Transverse colon (tissue), 3 donors: ENCODE measurements at regions not wholly inside any gene's neighbourhood (a gene's known extent, or its start where the extent isn't known, plus 50 kb on each side); places are given as distances from the start of the nearest gene placed in this dataset.

Experiments
- POLR2A ChIP-seq: fragments of 450-650 bp; IDR thresholded peaks from one replicate; pipeline ENCODE4 v1.6.1; 2016; ENCODE audit warnings: antibody characterized with exemption, mild to moderate bottlenecking, moderate library complexity
- POLR2AphosphoS5 ChIP-seq, 3 donors: sonication (generic); formaldehyde crosslinking; IDR thresholded peaks; one replicate each; pipeline ENCODE4 v1.6.1; 2016; ENCODE audit warnings: antibody characterized with exemption in 3 of 3

DNA sequence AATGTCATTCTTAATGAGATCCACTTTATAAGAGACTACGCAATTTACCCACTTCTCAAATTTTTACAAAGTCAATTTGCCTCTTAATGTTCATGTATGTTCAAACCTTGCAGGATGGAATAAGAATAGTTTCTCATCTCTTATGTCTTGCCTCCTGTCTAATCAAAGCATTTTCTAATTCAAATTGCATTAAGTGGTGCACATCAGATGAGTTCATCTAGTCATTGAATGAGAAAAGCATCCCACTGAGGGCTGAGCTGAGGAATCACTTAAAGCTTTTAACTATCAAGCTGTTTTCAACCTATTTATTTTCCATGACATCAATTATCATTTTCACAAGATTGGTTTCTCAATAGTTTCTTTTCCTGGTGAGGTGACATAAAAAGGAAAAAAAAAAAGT lies 1964.0 kb downstream of the PCDH7 start:
- no peak for TF ChIP-seq POLR2AphosphoS5 (IDR thresholded peaks at IDR 0.05)
- TF ChIP-seq POLR2A, result no peak
